SU-DHL-6 (cell line): ENCODE measurements at regions not wholly inside any gene's neighbourhood (a gene's known extent, or its start where the extent isn't known, plus 50 kb on each side); places are given as distances from the start of the nearest gene placed in this dataset.

Source experiments
- CTCF ChIP-seq: fragments of 200-600 bp; sonication (generic); IDR thresholded peaks from one replicate; pipeline ENCODE4 v1.5.1; 2017; ENCODE audit warnings: antibody characterized with exemption, mild to moderate bottlenecking, low read length, moderate library complexity; ENCODE audit not compliant: insufficient read depth, poor library complexity, severe bottlenecking
- EZH2phosphoT487 ChIP-seq: fragments of 200-600 bp; sonication (generic), shearing (Covaris generic); conservative IDR thresholded peaks from 2 replicates; pipeline ENCODE4 v1.6.1; 2018; ENCODE audit warnings: mild to moderate bottlenecking, antibody characterized with exemption, low read length, moderate library complexity, mixed read lengths

- TF ChIP-seq CTCF (no peak), EZH2phosphoT487 (no peak)
Observed at GRCh38 chr3:59237121-59237520, 187.3 kb upstream of the CFAP20DC start.
